ENCODE measurements at regions not wholly inside any gene's neighbourhood (a gene's known extent, or its start where the extent isn't known, plus 50 kb on each side); places are given as distances from the start of the nearest gene placed in this dataset.

- Histone ChIP-seq H3K27me3 (ENCODE audit: control insufficient read depth in 3 of 3, insufficient read depth in 3 of 3, low read length in 2 of 3) (no peaks in the 10 kb centered on the region), H3K4me3 (no peak overlapping the region), H3K9ac (ENCODE audit: insufficient read depth in 1 of 2, low read length in 2 of 2) (no peak overlapping the region), H3K4me1 (ENCODE audit: control insufficient read depth in 5 of 5, insufficient read depth in 5 of 5, low read length in 5 of 5) (peaks cover 0 to 23% (median 5%) of the 10 kb centered on the region in 5 donors), H3K9me3 (ENCODE audit: control insufficient read depth in 4 of 4, insufficient read depth in 3 of 4, low read length in 3 of 4) (no peaks in the 10 kb centered on the region), H3K36me3 (ENCODE audit: control insufficient read depth in 4 of 4, insufficient read depth in 4 of 4, low read length in 4 of 4) (no peaks in the 10 kb centered on the region), H3K27ac (ENCODE audit: low read depth in 1 of 2, low read length in 1 of 2) (no peak overlapping the region)
- TF ChIP-seq CTCF (IDR thresholded peaks at IDR 0.05; ENCODE audit: control extremely low read depth, extremely low read depth) = no peak
- ATAC-seq (ENCODE audit: insufficient read depth, low FRiP score) = no peak
- DNase-seq = no peak
- WGBS, 2 donors = 97 to 98% methylated on average over 3 of the region's 3 CpGs
Observed at GRCh38 chr2:42970151-42970550, 177.8 kb upstream of the HAAO start.

GRCh38 chr2:42969231-42970150, 177.1 kb upstream of the HAAO start:
- Histone ChIP-seq H3K9ac (ENCODE audit: insufficient read depth in 1 of 2, low read length in 2 of 2) (no peak overlapping the region), H3K9me3 (ENCODE audit: control insufficient read depth in 4 of 4, insufficient read depth in 3 of 4, low read length in 3 of 4) (no peaks in the 10 kb centered on the region), H3K4me3 (no peak overlapping the region), H3K27ac (ENCODE audit: low read depth in 1 of 2, low read length in 1 of 2) (no peak overlapping the region), H3K4me1 (ENCODE audit: control insufficient read depth in 5 of 5, insufficient read depth in 5 of 5, low read length in 5 of 5) (peaks cover 0 to 24% (median 9%) of the 10 kb centered on the region in 5 donors), H3K36me3 (ENCODE audit: control insufficient read depth in 4 of 4, insufficient read depth in 4 of 4, low read length in 4 of 4) (no peaks in the 10 kb centered on the region), H3K27me3 (ENCODE audit: control insufficient read depth in 3 of 3, insufficient read depth in 3 of 3, low read length in 2 of 3) (no peaks in the 10 kb centered on the region)
- ATAC-seq (ENCODE audit: insufficient read depth, low FRiP score) (no peak), DNase-seq (no peak)
- TF ChIP-seq CTCF (IDR thresholded peaks at IDR 0.05; ENCODE audit: control extremely low read depth, extremely low read depth) = no peak
- WGBS, 2 donors = 70 to 84% methylated on average over 12 of the region's 12 CpGs

- 36 to 76% methylated on average over 15 of the region's 15 CpGs for WGBS, 2 donors
- peak overlapping the region in 1 of 2 donors; percentile 38 for H3K27ac ChIP-seq (ENCODE audit: low read depth in 1 of 2, low read length in 1 of 2)
- H3K9ac ChIP-seq (ENCODE audit: insufficient read depth in 1 of 2, low read length in 2 of 2) = no peak overlapping the region
- ATAC-seq (ENCODE audit: insufficient read depth, low FRiP score) (no peak), DNase-seq (peak; percentile 55 to 83 (median 68))
- no peak overlapping the region for H3K4me3 ChIP-seq
- H3K4me1 ChIP-seq (ENCODE audit: control insufficient read depth in 5 of 5, insufficient read depth in 5 of 5, low read length in 5 of 5) = peaks cover 0 to 27% (median 12%) of the 10 kb centered on the region in 5 donors
- H3K9me3 ChIP-seq (ENCODE audit: control insufficient read depth in 4 of 4, insufficient read depth in 3 of 4, low read length in 3 of 4) = no peaks in the 10 kb centered on the region
- H3K27me3 ChIP-seq (ENCODE audit: control insufficient read depth in 3 of 3, insufficient read depth in 3 of 3, low read length in 2 of 3) = no peaks in the 10 kb centered on the region
- H3K36me3 ChIP-seq (ENCODE audit: control insufficient read depth in 4 of 4, insufficient read depth in 4 of 4, low read length in 4 of 4) = no peaks in the 10 kb centered on the region
- no peak for TF ChIP-seq CTCF (IDR thresholded peaks at IDR 0.05; ENCODE audit: control extremely low read depth, extremely low read depth)
Observed at GRCh38 chr2:42967959-42968674, 175.7 kb upstream of the HAAO start.
